HEK293 (cell line): ENCODE measurements at regions not wholly inside any gene's neighbourhood (a gene's known extent, or its start where the extent isn't known, plus 50 kb on each side); places are given as distances from the start of the nearest gene placed in this dataset.

Source experiments
- GLI4 ChIP-seq: fragments of 450-650 bp; formaldehyde crosslinking; IDR thresholded peaks from 2 replicates; pipeline ENCODE4 v1.5.1; 2016; ENCODE audit warnings: missing biosample characterization, missing genetic modification characterization
- HOXA7 ChIP-seq: sonication (generic); formaldehyde crosslinking; IDR thresholded peaks from 2 replicates; pipeline ENCODE4 v1.8.1; 2022; ENCODE audit warnings: missing genetic modification reagents, borderline replicate concordance
- HOXD13 ChIP-seq: sonication (generic); formaldehyde crosslinking; IDR thresholded peaks from 2 replicates; pipeline ENCODE4 v1.8.0; 2022; ENCODE audit warnings: missing genetic modification reagents, borderline replicate concordance
- KLF1 ChIP-seq: fragments of 450-650 bp; formaldehyde crosslinking; IDR thresholded peaks from 2 replicates; pipeline ENCODE4 v1.5.1; 2016; ENCODE audit warnings: missing biosample characterization, missing genetic modification characterization
- KLF7 ChIP-seq: fragments of 450-650 bp; formaldehyde crosslinking; IDR thresholded peaks from 2 replicates; pipeline ENCODE4 v1.5.1; 2016; ENCODE audit warnings: missing biosample characterization, missing genetic modification characterization, borderline replicate concordance
- KLF8 ChIP-seq: fragments of 450-650 bp; formaldehyde crosslinking; IDR thresholded peaks from 2 replicates; pipeline ENCODE4 v1.5.1; 2016; ENCODE audit warnings: missing biosample characterization, missing genetic modification characterization
- MYNN ChIP-seq: fragments of 450-650 bp; formaldehyde crosslinking; IDR thresholded peaks from 2 replicates; pipeline ENCODE4 v1.5.1; 2016; ENCODE audit warnings: missing biosample characterization, missing genetic modification characterization, borderline replicate concordance
- TRIM28 ChIP-seq: IDR thresholded peaks from 2 replicates; pipeline ENCODE4 v1.6.1; 2011; ENCODE audit warnings: low read length, control low read depth, borderline replicate concordance
- WT1 ChIP-seq: fragments of 450-650 bp; formaldehyde crosslinking; IDR thresholded peaks from 2 replicates; pipeline ENCODE4 v1.5.1; 2016; ENCODE audit warnings: missing biosample characterization, missing genetic modification characterization
- ZBTB48 ChIP-seq: fragments of 450-650 bp; formaldehyde crosslinking; IDR thresholded peaks from 2 replicates; pipeline ENCODE4 v1.5.1; 2016; ENCODE audit warnings: missing biosample characterization, missing genetic modification characterization
- ZBTB8A ChIP-seq: fragments of 450-650 bp; formaldehyde crosslinking; IDR thresholded peaks from 2 replicates; pipeline ENCODE4 v1.5.1; 2016; ENCODE audit warnings: missing biosample characterization, missing genetic modification characterization
- ZFP41 ChIP-seq: fragments of 450-650 bp; formaldehyde crosslinking; IDR thresholded peaks from 2 replicates; pipeline ENCODE4 v1.5.1; 2016; ENCODE audit warnings: missing biosample characterization, missing genetic modification characterization, borderline replicate concordance
- ZFP69B ChIP-seq: fragments of 450-650 bp; formaldehyde crosslinking; IDR thresholded peaks from 2 replicates; pipeline ENCODE4 v1.5.1; 2016; ENCODE audit warnings: missing biosample characterization, missing genetic modification characterization
- ZNF132 ChIP-seq: fragments of 450-650 bp; formaldehyde crosslinking; IDR thresholded peaks from 2 replicates; pipeline ENCODE4 v1.5.1; 2017; ENCODE audit warnings: missing biosample characterization, missing genetic modification characterization, borderline replicate concordance
- ZNF140 ChIP-seq: fragments of 450-650 bp; formaldehyde crosslinking; IDR thresholded peaks from 2 replicates; pipeline ENCODE4 v1.5.1; 2016; ENCODE audit warnings: missing biosample characterization, missing genetic modification characterization
- ZNF146 ChIP-seq: fragments of 450-650 bp; formaldehyde crosslinking; IDR thresholded peaks from 2 replicates; pipeline ENCODE4 v1.5.1; 2016; ENCODE audit warnings: missing biosample characterization, missing genetic modification characterization
- ZNF16 ChIP-seq: fragments of 450-650 bp; formaldehyde crosslinking; IDR thresholded peaks from 2 replicates; pipeline ENCODE4 v1.5.1; 2016; ENCODE audit warnings: low read depth, missing biosample characterization, missing genetic modification characterization
- ZNF175 ChIP-seq: fragments of 450-650 bp; formaldehyde crosslinking; IDR thresholded peaks from 2 replicates; pipeline ENCODE4 v1.5.1; 2016; ENCODE audit warnings: missing biosample characterization, missing genetic modification characterization
- ZNF221 ChIP-seq: fragments of 450-650 bp; formaldehyde crosslinking; IDR thresholded peaks from 2 replicates; pipeline ENCODE4 v1.5.1; 2017; ENCODE audit warnings: missing biosample characterization, missing genetic modification characterization, borderline replicate concordance
- ZNF223 ChIP-seq: fragments of 450-650 bp; formaldehyde crosslinking; IDR thresholded peaks from 2 replicates; pipeline ENCODE4 v1.5.1; 2016; ENCODE audit warnings: missing biosample characterization, missing genetic modification characterization
- ZNF23 ChIP-seq: fragments of 450-650 bp; formaldehyde crosslinking; IDR thresholded peaks from 2 replicates; pipeline ENCODE4 v1.5.1; 2016; ENCODE audit warnings: missing biosample characterization, missing genetic modification characterization, borderline replicate concordance
- ZNF302 ChIP-seq: fragments of 450-650 bp; formaldehyde crosslinking; IDR thresholded peaks from 2 replicates; pipeline ENCODE4 v1.5.1; 2016; ENCODE audit warnings: missing biosample characterization, missing genetic modification characterization, low read depth
- ZNF37A ChIP-seq: fragments of 450-650 bp; IDR thresholded peaks from 2 replicates; pipeline ENCODE4 v1.5.1; 2018; ENCODE audit warnings: missing biosample characterization, missing genetic modification characterization
- ZNF404 ChIP-seq: fragments of 450-650 bp; formaldehyde crosslinking; IDR thresholded peaks from 2 replicates; pipeline ENCODE4 v1.5.1; 2017; ENCODE audit warnings: missing biosample characterization, missing genetic modification characterization
- ZNF423 ChIP-seq: fragments of 450-650 bp; formaldehyde crosslinking; IDR thresholded peaks from 2 replicates; pipeline ENCODE4 v1.5.1; 2016; ENCODE audit warnings: missing biosample characterization, missing genetic modification characterization
- ZNF529 ChIP-seq: fragments of 450-650 bp; formaldehyde crosslinking; IDR thresholded peaks from 2 replicates; pipeline ENCODE4 v1.5.1; 2017; ENCODE audit warnings: missing genetic modification characterization, missing biosample characterization; ENCODE audit not compliant: insufficient replicate concordance
- ZNF610 ChIP-seq: fragments of 450-650 bp; formaldehyde crosslinking; IDR thresholded peaks from 2 replicates; pipeline ENCODE4 v1.5.1; 2016; ENCODE audit warnings: missing biosample characterization, missing genetic modification characterization, borderline replicate concordance
- ZNF626 ChIP-seq: fragments of 450-650 bp; sonication (Bioruptor Pico); formaldehyde crosslinking; IDR thresholded peaks from 2 replicates; pipeline ENCODE4 v1.5.1; 2018; ENCODE audit warnings: missing biosample characterization, missing genetic modification characterization, inconsistent platforms
- ZNF639 ChIP-seq: fragments of 450-650 bp; formaldehyde crosslinking; IDR thresholded peaks from 2 replicates; pipeline ENCODE4 v1.5.1; 2016; ENCODE audit warnings: missing biosample characterization, missing genetic modification characterization
- ZNF660 ChIP-seq: fragments of 450-650 bp; IDR thresholded peaks from 2 replicates; pipeline ENCODE4 v1.5.1; 2018; ENCODE audit warnings: missing biosample characterization, mild to moderate bottlenecking, missing genetic modification characterization
- ZNF785 ChIP-seq: fragments of 450-650 bp; formaldehyde crosslinking; IDR thresholded peaks from 2 replicates; pipeline ENCODE4 v1.5.1; 2016; ENCODE audit warnings: missing biosample characterization, missing genetic modification characterization
- ZNF791 ChIP-seq: fragments of 450-650 bp; formaldehyde crosslinking; IDR thresholded peaks from 2 replicates; pipeline ENCODE4 v1.5.1; 2016; ENCODE audit warnings: missing biosample characterization, missing genetic modification characterization
- ZNF792 ChIP-seq: fragments of 450-650 bp; formaldehyde crosslinking; IDR thresholded peaks from 2 replicates; pipeline ENCODE4 v1.5.1; 2016; ENCODE audit warnings: missing biosample characterization, missing genetic modification characterization
- ZSCAN30 ChIP-seq: fragments of 450-650 bp; IDR thresholded peaks from 2 replicates; pipeline ENCODE4 v1.5.1; 2018; ENCODE audit warnings: missing biosample characterization, mild to moderate bottlenecking, missing genetic modification characterization, moderate library complexity
- ZSCAN4 ChIP-seq: fragments of 450-650 bp; formaldehyde crosslinking; IDR thresholded peaks from 2 replicates; pipeline ENCODE4 v1.5.1; 2017; ENCODE audit warnings: missing biosample characterization, missing genetic modification characterization
- TF ChIP-seq, protein P1 (sequence below): fragments of 450-650 bp; formaldehyde crosslinking; IDR thresholded peaks from 2 replicates; pipeline ENCODE4 v1.5.1; 2016; ENCODE audit warnings: missing biosample characterization, missing genetic modification characterization
- TF ChIP-seq, protein P2 (sequence below): fragments of 450-650 bp; formaldehyde crosslinking; IDR thresholded peaks from 2 replicates; pipeline ENCODE4 v1.5.1; 2016; ENCODE audit warnings: missing biosample characterization, missing genetic modification characterization, low read depth

DNA sequence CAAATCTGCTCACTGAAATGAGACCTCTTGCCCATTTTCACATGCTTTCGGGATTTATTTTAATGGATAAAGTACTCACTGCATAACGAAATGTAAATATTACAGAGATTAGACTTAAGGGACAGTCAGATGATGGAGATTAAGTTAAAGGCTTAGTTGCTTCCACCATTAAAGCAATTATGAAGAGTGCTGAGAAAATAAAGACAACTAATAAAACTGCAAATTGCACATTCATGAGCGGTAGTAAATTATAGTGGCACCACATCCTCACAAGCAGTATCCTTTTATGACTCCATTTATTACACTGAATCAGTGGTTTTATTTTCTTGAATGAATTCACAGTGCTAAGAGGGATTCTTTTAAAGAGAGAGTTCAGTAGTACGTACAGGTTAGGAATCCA is 76.2 kb upstream of the TMED7 start (continued):
- TF ChIP-seq KLF1 (tag by site-specific recombination) (no peak), MYNN (no peak), ZNF404 (no peak), ZNF660 (tag by site-specific recombination) (no peak), ZNF37A (tag by site-specific recombination) (no peak), ZBTB8A (0 out of 2 replicates have a peak, but pooled peaks have one; percentile 43), ZNF792 (tag by site-specific recombination) (no peak), WT1 (tag by site-specific recombination) (peak; percentile 94), GLI4 (tag by site-specific recombination) (no peak), ZNF221 (tag by site-specific recombination) (no peak), ZNF146 (no peak), HOXD13 (no peak), ZNF610 (peak; percentile 91), ZNF175 (tag by site-specific recombination) (no peak), ZNF302 (tag by site-specific recombination) (0 out of 2 replicates have a peak, but pooled peaks have one; percentile 46), HOXA7 (no peak), ZFP41 (tag by site-specific recombination) (no peak), ZNF791 (no peak), ZNF223 (tag by site-specific recombination) (no peak), ZNF626 (no peak), TRIM28 (peak; percentile 63; the same call in 1 of the 2 replicates), KLF8 (tag by site-specific recombination) (peak; percentile 33), ZNF16 (no peak), ZNF785 (tag by site-specific recombination) (no peak), ZNF132 (tag by site-specific recombination) (no peak), ZNF140 (no peak), ZFP69B (tag by site-specific recombination) (no peak), ZSCAN30 (tag by site-specific recombination) (peak; percentile 96), ZBTB48 (tag by site-specific recombination) (no peak), KLF7 (no peak; the same call in 1 of the 2 replicates), ZNF423 (tag by site-specific recombination) (no peak), ZSCAN4 (no peak), ZNF23 (tag by site-specific recombination) (no peak), ZNF639 (tag by site-specific recombination) (no peak), ZNF529 (tag by site-specific recombination) (no peak)
- TF ChIP-seq, protein P1, sequence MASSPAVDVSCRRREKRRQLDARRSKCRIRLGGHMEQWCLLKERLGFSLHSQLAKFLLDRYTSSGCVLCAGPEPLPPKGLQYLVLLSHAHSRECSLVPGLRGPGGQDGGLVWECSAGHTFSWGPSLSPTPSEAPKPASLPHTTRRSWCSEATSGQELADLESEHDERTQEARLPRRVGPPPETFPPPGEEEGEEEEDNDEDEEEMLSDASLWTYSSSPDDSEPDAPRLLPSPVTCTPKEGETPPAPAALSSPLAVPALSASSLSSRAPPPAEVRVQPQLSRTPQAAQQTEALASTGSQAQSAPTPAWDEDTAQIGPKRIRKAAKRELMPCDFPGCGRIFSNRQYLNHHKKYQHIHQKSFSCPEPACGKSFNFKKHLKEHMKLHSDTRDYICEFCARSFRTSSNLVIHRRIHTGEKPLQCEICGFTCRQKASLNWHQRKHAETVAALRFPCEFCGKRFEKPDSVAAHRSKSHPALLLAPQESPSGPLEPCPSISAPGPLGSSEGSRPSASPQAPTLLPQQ (tag by site-specific recombination) = no peak
- TF ChIP-seq, protein P2, sequence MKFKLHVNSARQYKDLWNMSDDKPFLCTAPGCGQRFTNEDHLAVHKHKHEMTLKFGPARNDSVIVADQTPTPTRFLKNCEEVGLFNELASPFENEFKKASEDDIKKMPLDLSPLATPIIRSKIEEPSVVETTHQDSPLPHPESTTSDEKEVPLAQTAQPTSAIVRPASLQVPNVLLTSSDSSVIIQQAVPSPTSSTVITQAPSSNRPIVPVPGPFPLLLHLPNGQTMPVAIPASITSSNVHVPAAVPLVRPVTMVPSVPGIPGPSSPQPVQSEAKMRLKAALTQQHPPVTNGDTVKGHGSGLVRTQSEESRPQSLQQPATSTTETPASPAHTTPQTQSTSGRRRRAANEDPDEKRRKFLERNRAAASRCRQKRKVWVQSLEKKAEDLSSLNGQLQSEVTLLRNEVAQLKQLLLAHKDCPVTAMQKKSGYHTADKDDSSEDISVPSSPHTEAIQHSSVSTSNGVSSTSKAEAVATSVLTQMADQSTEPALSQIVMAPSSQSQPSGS (tag by site-specific recombination) = no peak
